ENCODE measurements at regions not wholly inside any gene's neighbourhood (a gene's known extent, or its start where the extent isn't known, plus 50 kb on each side); places are given as distances from the start of the nearest gene placed in this dataset.

DNA sequence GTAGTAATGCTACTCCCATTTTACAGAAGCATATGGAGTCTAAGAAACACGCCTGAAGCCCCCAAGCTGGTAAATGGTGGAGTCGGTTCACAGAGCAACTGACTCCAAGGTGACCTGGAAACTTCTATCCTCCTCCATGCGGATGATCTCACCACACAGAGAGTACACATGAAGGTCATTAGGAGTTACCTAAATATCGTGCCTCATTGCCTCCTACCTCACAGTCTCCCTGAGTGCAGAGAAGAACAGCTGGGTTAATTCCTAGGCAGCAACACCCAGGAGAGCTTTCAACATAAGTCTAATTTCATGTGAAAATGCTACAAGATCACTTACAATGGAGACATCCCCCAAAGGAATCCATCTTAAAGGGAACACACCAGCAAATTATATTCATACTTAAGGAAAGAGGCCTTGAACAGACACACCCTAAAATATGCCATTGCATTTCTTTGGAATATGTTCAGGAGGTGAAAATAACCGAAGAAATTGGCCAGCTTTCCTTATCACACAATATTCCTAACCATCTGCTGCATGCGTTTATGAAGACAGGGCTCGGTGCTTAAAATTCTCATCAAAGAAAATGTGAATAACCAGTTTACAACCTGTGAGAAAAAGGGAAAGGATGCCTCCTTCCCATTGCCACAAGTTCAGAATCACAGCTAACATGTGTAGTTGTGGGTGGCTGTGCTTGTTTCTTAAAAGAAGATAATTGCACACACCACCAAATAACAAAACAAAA lies 203.6 kb upstream of the NBEA start:
- TF ChIP-seq, protein P1, sequence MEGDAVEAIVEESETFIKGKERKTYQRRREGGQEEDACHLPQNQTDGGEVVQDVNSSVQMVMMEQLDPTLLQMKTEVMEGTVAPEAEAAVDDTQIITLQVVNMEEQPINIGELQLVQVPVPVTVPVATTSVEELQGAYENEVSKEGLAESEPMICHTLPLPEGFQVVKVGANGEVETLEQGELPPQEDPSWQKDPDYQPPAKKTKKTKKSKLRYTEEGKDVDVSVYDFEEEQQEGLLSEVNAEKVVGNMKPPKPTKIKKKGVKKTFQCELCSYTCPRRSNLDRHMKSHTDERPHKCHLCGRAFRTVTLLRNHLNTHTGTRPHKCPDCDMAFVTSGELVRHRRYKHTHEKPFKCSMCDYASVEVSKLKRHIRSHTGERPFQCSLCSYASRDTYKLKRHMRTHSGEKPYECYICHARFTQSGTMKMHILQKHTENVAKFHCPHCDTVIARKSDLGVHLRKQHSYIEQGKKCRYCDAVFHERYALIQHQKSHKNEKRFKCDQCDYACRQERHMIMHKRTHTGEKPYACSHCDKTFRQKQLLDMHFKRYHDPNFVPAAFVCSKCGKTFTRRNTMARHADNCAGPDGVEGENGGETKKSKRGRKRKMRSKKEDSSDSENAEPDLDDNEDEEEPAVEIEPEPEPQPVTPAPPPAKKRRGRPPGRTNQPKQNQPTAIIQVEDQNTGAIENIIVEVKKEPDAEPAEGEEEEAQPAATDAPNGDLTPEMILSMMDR (IDR thresholded peaks at IDR 0.05) = no peak
- TF ChIP-seq POLR2A (IDR thresholded peaks at IDR 0.05) = no peak

All from heart left ventricle (tissue), 13 donors.